DOHH2 (cell line): ENCODE measurements at regions not wholly inside any gene's neighbourhood (a gene's known extent, or its start where the extent isn't known, plus 50 kb on each side); places are given as distances from the start of the nearest gene placed in this dataset.

ENCODE experiments used
- H3F3A ChIP-seq: fragments of 200-600 bp; sonication (generic), shearing (Covaris generic); 2 replicates; pipeline ENCODE4 v1.6.0; 2016; ENCODE audit warnings: antibody characterized with exemption, mild to moderate bottlenecking; ENCODE audit not compliant: control insufficient read depth, insufficient read depth
- H3K27ac ChIP-seq: fragments of 200-600 bp; sonication (generic); 2 replicates; pipeline ENCODE4 v1.5.1; 2014; ENCODE audit warnings: low read depth, mild to moderate bottlenecking, low read length, moderate library complexity
- H3K27me3 ChIP-seq: fragments of 200-600 bp; sonication (generic); 2 replicates; pipeline ENCODE4 v1.6.1; 2014; ENCODE audit warnings: mild to moderate bottlenecking, low read length, mixed read lengths; ENCODE audit not compliant: control insufficient read depth
- H3K36me3 ChIP-seq: fragments of 200-600 bp; sonication (generic); 2 replicates; pipeline ENCODE4 v1.6.1; 2014; ENCODE audit warnings: mild to moderate bottlenecking, low read length, moderate library complexity, mixed read lengths; ENCODE audit not compliant: control insufficient read depth
- H3K4me1 ChIP-seq: fragments of 200-600 bp; sonication (generic); 2 replicates; pipeline ENCODE4 v1.6.1; 2014; ENCODE audit warnings: mild to moderate bottlenecking, low read length, mixed read lengths; ENCODE audit not compliant: control insufficient read depth
- H3K4me2 ChIP-seq: fragments of 200-600 bp; sonication (generic); 2 replicates; pipeline ENCODE4 v1.6.0; 2014; ENCODE audit warnings: mild to moderate bottlenecking, low read length, moderate library complexity
- H3K4me3 ChIP-seq: fragments of 200-600 bp; sonication (generic); 2 replicates; pipeline ENCODE4 v1.5.1; 2014; ENCODE audit warnings: mild to moderate bottlenecking, low read length, mixed read lengths
- H3K79me2 ChIP-seq: fragments of 200-600 bp; sonication (generic); 2 replicates; pipeline ENCODE4 v1.6.1; 2014; ENCODE audit warnings: mild to moderate bottlenecking, low read length, mixed read lengths; ENCODE audit not compliant: control insufficient read depth
- H3K9me2 ChIP-seq: fragments of 200-600 bp; sonication (generic); replicated peaks from 2 replicates; pipeline ENCODE4 v1.6.1; 2014; ENCODE audit warnings: mild to moderate bottlenecking, low read length, mixed read lengths; ENCODE audit not compliant: control insufficient read depth
- H3K9me3 ChIP-seq: fragments of 200-600 bp; sonication (generic); 2 replicates; pipeline ENCODE4 v1.6.1; 2014; ENCODE audit warnings: antibody characterized with exemption, low read length, mixed read lengths; ENCODE audit not compliant: control insufficient read depth, insufficient read depth
- H4K20me1 ChIP-seq: fragments of 200-600 bp; sonication (generic); 2 replicates; pipeline ENCODE4 v1.6.0; 2014; ENCODE audit warnings: low read depth, mild to moderate bottlenecking, antibody characterized with exemption, low read length, moderate library complexity; ENCODE audit not compliant: control insufficient read depth, insufficient read depth
- CTCF ChIP-seq: fragments of 200-600 bp; sonication (generic); IDR thresholded peaks from one replicate; pipeline ENCODE4 v1.5.1; 2014; ENCODE audit warnings: antibody characterized with exemption, mild to moderate bottlenecking, low read depth, low read length; ENCODE audit not compliant: poor library complexity, severe bottlenecking
- EZH2phosphoT487 ChIP-seq: fragments of 200-600 bp; sonication (generic); IDR thresholded peaks from 2 replicates; pipeline ENCODE4 v1.6.1; 2017; ENCODE audit warnings: borderline replicate concordance, mild to moderate bottlenecking, antibody characterized with exemption, low read length, moderate library complexity, mixed read lengths

GRCh38 chr18:43961722-43962121, 684.4 kb upstream of the SYT4 start:
- Histone ChIP-seq H3K79me2 (no peaks in the 10 kb centered on the region), H4K20me1 (no peaks in the 10 kb centered on the region), H3K36me3 (no peaks in the 10 kb centered on the region), H3K27me3 (no peaks in the 10 kb centered on the region), H3K4me2 (no peak overlapping the region), H3K4me3 (no peak overlapping the region), H3K9me3 (no peaks in the 10 kb centered on the region), H3K9me2 (no peaks in the 10 kb centered on the region), H3K4me1 (no peaks in the 10 kb centered on the region), H3K27ac (no peak overlapping the region), H3F3A (no peaks in the 10 kb centered on the region)
- no peak for TF ChIP-seq EZH2phosphoT487
- no peak for TF ChIP-seq CTCF

- Histone ChIP-seq H3K9me2 (no peaks in the 10 kb centered on the region), H4K20me1 (no peaks in the 10 kb centered on the region), H3K27ac (no peak overlapping the region), H3K36me3 (no peaks in the 10 kb centered on the region), H3K4me1 (no peaks in the 10 kb centered on the region), H3F3A (no peaks in the 10 kb centered on the region), H3K4me2 (no peak overlapping the region), H3K27me3 (no peaks in the 10 kb centered on the region), H3K4me3 (no peak overlapping the region), H3K79me2 (no peaks in the 10 kb centered on the region), H3K9me3 (no peaks in the 10 kb centered on the region)
- TF ChIP-seq CTCF (no peak), EZH2phosphoT487 (no peak)
Observed at GRCh38 chr18:43964666-43965065, 687.4 kb upstream of the SYT4 start.

- H3K4me3 ChIP-seq = no peak overlapping the region
- H3K4me2 ChIP-seq = no peak overlapping the region
- no peaks in the 10 kb centered on the region for H3K36me3 ChIP-seq
- H4K20me1 ChIP-seq = no peaks in the 10 kb centered on the region
- H3F3A ChIP-seq = no peaks in the 10 kb centered on the region
- no peaks in the 10 kb centered on the region for H3K9me2 ChIP-seq
- TF ChIP-seq CTCF (no peak), EZH2phosphoT487 (no peak)
- H3K27me3 ChIP-seq = no peaks in the 10 kb centered on the region
- no peaks in the 10 kb centered on the region for H3K79me2 ChIP-seq
- H3K9me3 ChIP-seq = no peaks in the 10 kb centered on the region
- H3K27ac ChIP-seq = no peak overlapping the region
- no peaks in the 10 kb centered on the region for H3K4me1 ChIP-seq
Observed at GRCh38 chr18:43965691-43966090, 688.4 kb upstream of the SYT4 start.

GRCh38 chr18:43970656-43971055, 693.4 kb upstream of the SYT4 start:
- Histone ChIP-seq H4K20me1 (no peaks in the 10 kb centered on the region), H3K27me3 (no peaks in the 10 kb centered on the region)

More at GRCh38 chr18:43970656-43971055, 693.4 kb upstream of the SYT4 start:
- no peaks in the 10 kb centered on the region for H3F3A ChIP-seq
- no peaks in the 10 kb centered on the region for H3K9me3 ChIP-seq
- no peaks in the 10 kb centered on the region for H3K36me3 ChIP-seq
- no peak overlapping the region for H3K4me2 ChIP-seq
- no peaks in the 10 kb centered on the region for H3K9me2 ChIP-seq
- TF ChIP-seq EZH2phosphoT487 (no peak), CTCF (no peak)
- H3K4me1 ChIP-seq = no peaks in the 10 kb centered on the region
- no peaks in the 10 kb centered on the region for H3K79me2 ChIP-seq
- no peak overlapping the region for H3K27ac ChIP-seq
- no peak overlapping the region for H3K4me3 ChIP-seq
